Fibroblast of lung (primary cell): ENCODE measurements at regions not wholly inside any gene's neighbourhood (a gene's known extent, or its start where the extent isn't known, plus 50 kb on each side); places are given as distances from the start of the nearest gene placed in this dataset.
A peak's percentile ranks its signal among the peaks of the same experiment; 100 is the strongest.

Experiments
- DNase-seq, 2 donors: peaks; one replicate each; pipeline versions ENCODE4 v3.0.0 to v3.0.0-alpha.2; 2010; ENCODE audit warnings: low read depth in 2 of 2
- H2AFZ ChIP-seq: 2 replicates; pipeline ENCODE4 v1.5.1; 2012; ENCODE audit warnings: low read length, control low read depth, inconsistent platforms
- H3K27ac ChIP-seq: 2 replicates; pipeline ENCODE4 v1.5.1; 2011; ENCODE audit warnings: low read length, control low read depth; ENCODE audit not compliant: insufficient read depth
- H3K27me3 ChIP-seq: 2 replicates; pipeline ENCODE4 v1.5.1; 2011; ENCODE audit warnings: mild to moderate bottlenecking, low read length; ENCODE audit not compliant: control insufficient read depth, insufficient read depth
- H3K36me3 ChIP-seq: 2 replicates; pipeline ENCODE4 v1.5.1; 2011; ENCODE audit warnings: low read length; ENCODE audit not compliant: control insufficient read depth, insufficient read depth
- H3K4me1 ChIP-seq: 2 replicates; pipeline ENCODE4 v1.5.1; 2011; ENCODE audit warnings: low read length; ENCODE audit not compliant: control insufficient read depth, insufficient read depth; ENCODE audit errors: extremely low read depth
- H3K4me2 ChIP-seq: 2 replicates; pipeline ENCODE4 v1.5.1; 2011; ENCODE audit warnings: low read length, control low read depth; ENCODE audit not compliant: insufficient read depth; ENCODE audit errors: extremely low read depth
- H3K4me3 ChIP-seq, 4 experiments: fragments of 200-600 bp in 1 of 4; sonication (generic) in 1 of 4; replicated peaks in 1 of 4; 2 replicates each; pipeline ENCODE4 v1.5.1; 2011 to 2016; ENCODE audit warnings: low read length in 4 of 4, low read depth in 3 of 4, mild to moderate bottlenecking in 3 of 4, control low read depth in 2 of 4, inconsistent platforms in 1 of 4, mixed read lengths in 1 of 4; ENCODE audit not compliant: insufficient read depth in 1 of 4; ENCODE audit errors: control extremely low read depth in 1 of 4
- H3K79me2 ChIP-seq: 2 replicates; pipeline ENCODE4 v1.5.1; 2012; ENCODE audit warnings: mild to moderate bottlenecking, low read length, inconsistent platforms; ENCODE audit not compliant: control insufficient read depth, insufficient read depth
- H3K9ac ChIP-seq: 2 replicates; pipeline ENCODE4 v1.5.1; 2011; ENCODE audit warnings: mild to moderate bottlenecking, low read length, control low read depth; ENCODE audit not compliant: insufficient read depth
- H3K9me3 ChIP-seq: 2 replicates; pipeline ENCODE4 v1.5.1; 2012; ENCODE audit warnings: low read depth, low read length; ENCODE audit not compliant: control insufficient read depth, insufficient read depth
- H4K20me1 ChIP-seq: 2 replicates; pipeline ENCODE4 v1.5.1; 2011; ENCODE audit warnings: low read length; ENCODE audit not compliant: control insufficient read depth, insufficient read depth; ENCODE audit errors: extremely low read depth
- CTCF ChIP-seq, 2 donors: IDR thresholded peaks in 1 of 2; conservative IDR thresholded peaks in 1 of 2; 1 replicate in 1 of 2; 2 replicates in 1 of 2; pipeline ENCODE4 v1.5.1; 2011 to 2012; ENCODE audit warnings: low read length in 2 of 2, control low read depth in 1 of 2, inconsistent platforms in 1 of 2, low read depth in 1 of 2, mild to moderate bottlenecking in 1 of 2
- EZH2 ChIP-seq: IDR thresholded peaks from 2 replicates; pipeline ENCODE4 v1.5.1; 2012; ENCODE audit warnings: low read length, control low read depth, mild to moderate bottlenecking; ENCODE audit errors: missing control alignments

GRCh38 chr18:71678144-71678543 lies 866.0 kb downstream of the CBLN2 start:
- Histone ChIP-seq H3K36me3 (no peaks in the 10 kb centered on the region), H3K4me2 (no peak overlapping the region), H4K20me1 (no peaks in the 10 kb centered on the region), H2AFZ (no peak overlapping the region), H3K4me3 (no peak overlapping the region), H3K9me3 (no peaks in the 10 kb centered on the region), H3K27me3 (no peaks in the 10 kb centered on the region), H3K27ac (no peak overlapping the region), H3K79me2 (no peaks in the 10 kb centered on the region), H3K4me1 (no peaks in the 10 kb centered on the region), H3K9ac (no peak overlapping the region)
- no peak for TF ChIP-seq EZH2
- TF ChIP-seq CTCF (conservative IDR thresholded peaks at IDR 0.05 in 1 of 2, IDR thresholded peaks at IDR 0.05 in 1 of 2; ENCODE audit: low read depth in 1 of 2, low read length in 2 of 2): no peak
- no peak for DNase-seq

- no peak overlapping the region for H3K4me2 ChIP-seq
- no peaks in the 10 kb centered on the region for H3K27me3 ChIP-seq
- H3K9me3 ChIP-seq: no peaks in the 10 kb centered on the region
- H3K79me2 ChIP-seq: no peaks in the 10 kb centered on the region
- no peak for TF ChIP-seq CTCF (conservative IDR thresholded peaks at IDR 0.05 in 1 of 2, IDR thresholded peaks at IDR 0.05 in 1 of 2; ENCODE audit: low read depth in 1 of 2, low read length in 2 of 2)
- no peak for TF ChIP-seq EZH2
- no peak overlapping the region for H3K27ac ChIP-seq
- no peak overlapping the region for H3K9ac ChIP-seq
- H4K20me1 ChIP-seq: no peaks in the 10 kb centered on the region
- H3K36me3 ChIP-seq: no peaks in the 10 kb centered on the region
- no peak for DNase-seq
- no peak overlapping the region for H3K4me3 ChIP-seq
- no peaks in the 10 kb centered on the region for H3K4me1 ChIP-seq
- no peak overlapping the region for H2AFZ ChIP-seq
These were observed 870.2 kb downstream of the CBLN2 start for GRCh38 chr18:71673954-71674353.

- no peaks in the 10 kb centered on the region for H3K36me3 ChIP-seq
- no peak overlapping the region for H2AFZ ChIP-seq
- no peak for TF ChIP-seq EZH2
- TF ChIP-seq CTCF (conservative IDR thresholded peaks at IDR 0.05 in 1 of 2, IDR thresholded peaks at IDR 0.05 in 1 of 2; ENCODE audit: low read depth in 1 of 2, low read length in 2 of 2): no peak
- H4K20me1 ChIP-seq: no peaks in the 10 kb centered on the region
- no peaks in the 10 kb centered on the region for H3K27me3 ChIP-seq
- H3K4me1 ChIP-seq: no peaks in the 10 kb centered on the region
- H3K27ac ChIP-seq: no peak overlapping the region
- H3K9me3 ChIP-seq: no peaks in the 10 kb centered on the region
- no peak overlapping the region for H3K4me2 ChIP-seq
- no peak overlapping the region for H3K4me3 ChIP-seq
- H3K79me2 ChIP-seq: no peaks in the 10 kb centered on the region
- H3K9ac ChIP-seq: no peak overlapping the region
- peak in 1 of 2 donors; percentile 6 for DNase-seq
These were observed 870.6 kb downstream of the CBLN2 start for GRCh38 chr18:71673498-71673897.
